ENCODE measurements at regions not wholly inside any gene's neighbourhood (a gene's known extent, or its start where the extent isn't known, plus 50 kb on each side); places are given as distances from the start of the nearest gene placed in this dataset.

DNA sequence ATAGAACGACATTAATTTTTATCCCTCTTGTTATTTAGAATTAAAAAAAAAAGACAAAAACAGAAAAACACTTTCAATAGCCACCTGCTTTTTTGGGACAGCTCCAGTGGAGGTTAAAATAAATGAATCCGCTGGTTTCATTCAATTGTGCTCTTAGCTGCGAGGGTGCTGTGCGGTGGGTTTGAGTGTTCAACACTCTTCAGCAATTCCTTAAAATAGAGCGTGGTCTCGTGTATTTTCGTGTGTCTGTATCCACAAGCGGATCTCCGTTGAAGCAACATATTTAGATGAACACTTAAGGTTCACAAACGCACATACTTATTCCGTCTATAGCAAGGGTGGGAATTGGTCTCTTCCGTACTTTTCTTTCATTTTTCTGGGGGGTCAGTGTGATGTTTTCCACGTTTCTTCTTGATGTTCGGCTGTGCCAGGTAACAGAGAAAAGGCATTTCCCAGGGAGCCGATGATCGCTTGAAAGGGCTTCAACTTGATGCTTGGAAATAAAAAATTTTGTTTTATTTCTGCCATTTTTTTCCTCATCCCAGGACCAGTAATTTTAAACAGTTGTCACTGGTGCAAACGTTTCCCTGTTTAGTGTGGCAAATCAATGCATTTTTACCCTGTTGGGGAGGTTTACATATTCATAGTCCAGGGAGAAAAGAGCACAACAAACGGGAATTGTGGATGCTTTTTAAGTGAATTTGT, 297.9 kb downstream of the IRF8 start (continued):
- TF ChIP-seq, protein P1, sequence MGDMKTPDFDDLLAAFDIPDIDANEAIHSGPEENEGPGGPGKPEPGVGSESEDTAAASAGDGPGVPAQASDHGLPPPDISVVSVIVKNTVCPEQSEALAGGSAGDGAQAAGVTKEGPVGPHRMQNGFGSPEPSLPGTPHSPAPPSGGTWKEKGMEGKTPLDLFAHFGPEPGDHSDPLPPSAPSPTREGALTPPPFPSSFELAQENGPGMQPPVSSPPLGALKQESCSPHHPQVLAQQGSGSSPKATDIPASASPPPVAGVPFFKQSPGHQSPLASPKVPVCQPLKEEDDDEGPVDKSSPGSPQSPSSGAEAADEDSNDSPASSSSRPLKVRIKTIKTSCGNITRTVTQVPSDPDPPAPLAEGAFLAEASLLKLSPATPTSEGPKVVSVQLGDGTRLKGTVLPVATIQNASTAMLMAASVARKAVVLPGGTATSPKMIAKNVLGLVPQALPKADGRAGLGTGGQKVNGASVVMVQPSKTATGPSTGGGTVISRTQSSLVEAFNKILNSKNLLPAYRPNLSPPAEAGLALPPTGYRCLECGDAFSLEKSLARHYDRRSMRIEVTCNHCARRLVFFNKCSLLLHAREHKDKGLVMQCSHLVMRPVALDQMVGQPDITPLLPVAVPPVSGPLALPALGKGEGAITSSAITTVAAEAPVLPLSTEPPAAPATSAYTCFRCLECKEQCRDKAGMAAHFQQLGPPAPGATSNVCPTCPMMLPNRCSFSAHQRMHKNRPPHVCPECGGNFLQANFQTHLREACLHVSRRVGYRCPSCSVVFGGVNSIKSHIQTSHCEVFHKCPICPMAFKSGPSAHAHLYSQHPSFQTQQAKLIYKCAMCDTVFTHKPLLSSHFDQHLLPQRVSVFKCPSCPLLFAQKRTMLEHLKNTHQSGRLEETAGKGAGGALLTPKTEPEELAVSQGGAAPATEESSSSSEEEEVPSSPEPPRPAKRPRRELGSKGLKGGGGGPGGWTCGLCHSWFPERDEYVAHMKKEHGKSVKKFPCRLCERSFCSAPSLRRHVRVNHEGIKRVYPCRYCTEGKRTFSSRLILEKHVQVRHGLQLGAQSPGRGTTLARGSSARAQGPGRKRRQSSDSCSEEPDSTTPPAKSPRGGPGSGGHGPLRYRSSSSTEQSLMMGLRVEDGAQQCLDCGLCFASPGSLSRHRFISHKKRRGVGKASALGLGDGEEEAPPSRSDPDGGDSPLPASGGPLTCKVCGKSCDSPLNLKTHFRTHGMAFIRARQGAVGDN (IDR thresholded peaks at IDR 0.05): no peak
- TF ChIP-seq, protein P2, sequence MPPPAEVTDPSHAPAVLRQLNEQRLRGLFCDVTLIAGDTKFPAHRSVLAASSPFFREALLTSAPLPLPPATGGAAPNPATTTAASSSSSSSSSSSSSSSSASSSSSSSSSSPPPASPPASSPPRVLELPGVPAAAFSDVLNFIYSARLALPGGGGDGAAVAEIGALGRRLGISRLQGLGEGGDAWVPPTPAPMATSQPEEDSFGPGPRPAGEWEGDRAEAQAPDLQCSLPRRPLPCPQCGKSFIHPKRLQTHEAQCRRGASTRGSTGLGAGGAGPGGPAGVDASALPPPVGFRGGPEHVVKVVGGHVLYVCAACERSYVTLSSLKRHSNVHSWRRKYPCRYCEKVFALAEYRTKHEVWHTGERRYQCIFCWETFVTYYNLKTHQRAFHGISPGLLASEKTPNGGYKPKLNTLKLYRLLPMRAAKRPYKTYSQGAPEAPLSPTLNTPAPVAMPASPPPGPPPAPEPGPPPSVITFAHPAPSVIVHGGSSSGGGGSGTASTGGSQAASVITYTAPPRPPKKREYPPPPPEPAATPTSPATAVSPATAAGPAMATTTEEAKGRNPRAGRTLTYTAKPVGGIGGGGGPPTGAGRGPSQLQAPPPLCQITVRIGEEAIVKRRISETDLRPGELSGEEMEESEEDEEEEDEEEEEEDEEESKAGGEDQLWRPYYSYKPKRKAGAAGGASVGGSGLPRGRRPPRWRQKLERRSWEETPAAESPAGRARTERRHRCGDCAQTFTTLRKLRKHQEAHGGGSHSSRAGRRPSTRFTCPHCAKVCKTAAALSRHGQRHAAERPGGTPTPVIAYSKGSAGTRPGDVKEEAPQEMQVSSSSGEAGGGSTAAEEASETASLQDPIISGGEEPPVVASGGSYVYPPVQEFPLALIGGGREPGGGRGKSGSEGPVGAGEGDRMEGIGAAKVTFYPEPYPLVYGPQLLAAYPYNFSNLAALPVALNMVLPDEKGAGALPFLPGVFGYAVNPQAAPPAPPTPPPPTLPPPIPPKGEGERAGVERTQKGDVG (CRISPR knock-in tag; IDR thresholded peaks at IDR 0.05): no peak
- TF ChIP-seq TCF7 (IDR thresholded peaks at IDR 0.05; ENCODE audit: borderline replicate concordance): no peak

Measured in GM12878 (cell line).